GM10266 (cell line): ENCODE measurements at regions not wholly inside any gene's neighbourhood (a gene's known extent, or its start where the extent isn't known, plus 50 kb on each side); places are given as distances from the start of the nearest gene placed in this dataset.

Source experiments
- DNase-seq: peaks from one replicate; pipeline ENCODE4 v3.0.0; 2012; ENCODE audit errors: extremely low spot score
- TF ChIP-seq, protein P1 (sequence below): IDR thresholded peaks from 2 replicates; pipeline ENCODE4 v1.5.1; 2012; ENCODE audit warnings: mild to moderate bottlenecking, low read depth; ENCODE audit not compliant: control insufficient read depth, insufficient read depth; ENCODE audit errors: missing control alignments

DNA sequence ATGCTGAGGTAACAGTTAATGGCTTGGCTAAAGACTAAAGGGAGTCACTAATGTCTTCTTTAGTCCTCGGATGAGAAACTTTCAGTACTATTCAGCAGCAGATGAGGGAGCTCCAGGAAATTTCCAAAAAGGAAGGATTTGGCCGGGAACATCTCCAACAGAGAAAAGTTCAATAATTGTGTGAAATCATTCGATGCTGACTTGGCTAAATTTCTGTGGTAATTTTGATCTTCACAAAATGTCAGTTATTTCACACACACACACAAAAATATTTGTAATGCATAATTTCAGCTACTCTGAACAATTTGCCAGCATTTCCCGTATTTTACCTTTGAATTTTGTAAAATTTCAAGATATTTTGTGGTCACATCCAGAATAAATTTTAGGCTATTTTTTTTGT lies 462.8 kb upstream of the MDFIC2 start:
- DNase-seq, result no peak
- TF ChIP-seq, protein P1, sequence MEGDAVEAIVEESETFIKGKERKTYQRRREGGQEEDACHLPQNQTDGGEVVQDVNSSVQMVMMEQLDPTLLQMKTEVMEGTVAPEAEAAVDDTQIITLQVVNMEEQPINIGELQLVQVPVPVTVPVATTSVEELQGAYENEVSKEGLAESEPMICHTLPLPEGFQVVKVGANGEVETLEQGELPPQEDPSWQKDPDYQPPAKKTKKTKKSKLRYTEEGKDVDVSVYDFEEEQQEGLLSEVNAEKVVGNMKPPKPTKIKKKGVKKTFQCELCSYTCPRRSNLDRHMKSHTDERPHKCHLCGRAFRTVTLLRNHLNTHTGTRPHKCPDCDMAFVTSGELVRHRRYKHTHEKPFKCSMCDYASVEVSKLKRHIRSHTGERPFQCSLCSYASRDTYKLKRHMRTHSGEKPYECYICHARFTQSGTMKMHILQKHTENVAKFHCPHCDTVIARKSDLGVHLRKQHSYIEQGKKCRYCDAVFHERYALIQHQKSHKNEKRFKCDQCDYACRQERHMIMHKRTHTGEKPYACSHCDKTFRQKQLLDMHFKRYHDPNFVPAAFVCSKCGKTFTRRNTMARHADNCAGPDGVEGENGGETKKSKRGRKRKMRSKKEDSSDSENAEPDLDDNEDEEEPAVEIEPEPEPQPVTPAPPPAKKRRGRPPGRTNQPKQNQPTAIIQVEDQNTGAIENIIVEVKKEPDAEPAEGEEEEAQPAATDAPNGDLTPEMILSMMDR, result no peak

DNA sequence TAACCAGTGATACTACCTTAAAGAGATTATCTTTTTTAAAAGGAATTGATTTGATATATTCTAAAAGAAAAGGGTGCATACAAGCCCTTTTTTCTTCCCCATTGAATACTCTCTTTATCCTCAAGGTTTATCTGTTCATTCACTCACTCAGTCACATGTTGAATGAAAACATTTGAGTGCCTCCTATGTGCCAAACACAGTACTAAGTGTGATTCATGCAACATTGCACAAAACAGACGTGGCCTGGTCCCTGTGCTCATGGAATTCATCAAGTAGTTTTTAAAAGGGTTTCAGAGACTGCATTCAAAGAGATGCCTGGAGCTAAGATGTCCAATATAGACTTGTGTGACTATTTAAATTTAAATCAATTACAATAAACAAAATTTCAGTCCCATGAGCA lies 462.2 kb upstream of the MDFIC2 start:
- DNase-seq, result no peak
- TF ChIP-seq, protein P1, result no peak

DNA sequence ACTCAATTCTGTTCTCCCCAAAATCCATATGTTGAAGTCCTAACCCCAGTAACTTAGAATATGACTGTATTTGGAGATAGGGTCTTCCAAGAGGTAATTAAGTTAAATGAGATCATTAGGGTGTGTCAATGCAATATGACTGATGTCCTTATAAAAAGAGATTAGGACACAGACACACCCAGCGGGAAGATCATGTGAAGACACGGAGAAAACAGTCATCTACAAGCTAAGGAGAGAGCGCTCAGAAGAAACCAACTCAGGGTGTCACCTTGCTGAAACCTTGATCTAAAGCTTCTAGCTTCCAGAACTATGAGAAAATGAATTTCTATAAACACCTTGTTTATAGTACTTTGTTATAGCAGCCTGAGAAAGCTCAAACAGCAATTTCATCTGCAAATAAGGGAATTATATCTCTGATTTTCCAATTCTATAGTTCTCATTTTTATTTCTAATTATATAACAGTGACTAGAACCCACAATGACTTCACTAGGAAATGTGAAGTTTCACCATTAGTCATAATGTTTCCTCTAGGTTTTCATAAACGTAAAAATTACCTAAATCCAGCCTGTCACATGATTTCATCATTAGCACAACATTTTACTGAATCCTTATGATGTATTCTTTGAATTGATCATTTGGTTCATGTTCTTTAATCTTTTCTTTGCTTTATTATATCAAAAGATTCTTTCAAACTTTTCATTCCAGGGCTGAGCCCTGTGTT lies 459.1 kb upstream of the MDFIC2 start:
- DNase-seq, result no peak
- TF ChIP-seq, protein P1, result no peak

DNA sequence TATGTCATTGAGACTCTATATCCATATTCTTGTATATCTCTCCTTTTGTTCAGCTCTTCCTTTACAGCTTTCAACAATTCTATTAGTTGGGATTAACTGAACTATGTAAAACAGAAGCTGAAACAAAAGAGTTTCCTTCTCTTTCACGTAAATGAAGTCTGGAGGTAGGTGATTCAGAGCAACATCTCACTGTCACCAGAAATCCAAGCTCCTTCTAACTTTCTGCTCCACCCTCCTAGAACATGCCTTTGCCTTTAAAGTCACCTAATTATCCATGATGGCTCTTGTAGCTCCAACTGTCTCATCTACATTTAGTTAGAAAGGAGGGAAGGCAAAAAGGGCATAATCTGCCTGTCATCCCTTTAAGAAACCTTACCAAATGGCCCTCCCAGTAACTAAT lies 458.2 kb upstream of the MDFIC2 start:
- no peak for DNase-seq
- TF ChIP-seq, protein P1, result no peak

DNA sequence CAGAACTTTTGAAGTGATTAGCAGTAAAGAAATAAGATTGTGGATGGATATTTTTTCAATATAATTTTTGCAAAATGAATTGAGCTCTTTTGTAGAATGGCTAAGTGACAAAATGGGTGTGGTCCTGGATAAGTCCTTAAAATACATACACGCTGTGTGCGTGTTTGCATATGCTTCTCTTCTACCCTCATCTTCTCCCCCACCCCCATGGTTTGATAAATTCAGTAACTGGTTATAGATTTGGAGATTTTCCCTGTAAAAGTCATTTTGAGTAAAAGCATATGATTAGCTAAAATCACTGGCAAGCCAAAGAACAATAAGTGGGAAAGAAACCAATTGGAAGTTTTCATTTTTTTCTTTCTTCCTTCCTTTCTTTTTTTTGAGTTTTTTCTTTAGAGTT lies 453.9 kb upstream of the MDFIC2 start:
- TF ChIP-seq, protein P1, result no peak

DNA sequence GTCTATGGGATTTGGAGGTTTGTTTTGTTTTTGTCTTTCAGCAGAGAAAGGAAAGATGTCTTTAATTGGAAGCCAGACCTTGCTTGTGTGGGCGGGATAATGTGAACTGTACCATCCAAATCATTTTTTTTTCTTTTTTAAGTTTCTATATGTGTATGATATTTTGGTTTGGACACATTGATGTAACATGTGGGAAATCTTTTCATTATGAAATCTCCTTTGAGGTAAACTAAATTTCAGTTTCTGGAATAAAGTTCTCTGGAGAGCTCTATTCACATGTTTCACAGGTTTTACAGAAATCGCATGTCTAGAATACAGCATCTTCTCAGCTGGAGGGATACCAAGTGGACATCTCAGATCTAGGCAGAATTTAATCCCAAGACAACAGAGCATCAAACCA lies 451.5 kb upstream of the MDFIC2 start:
- TF ChIP-seq, protein P1, result no peak
- no peak for DNase-seq

More for the DNA sequence above, 453.9 kb upstream of the MDFIC2 start:
- DNase-seq, result no peak

DNA sequence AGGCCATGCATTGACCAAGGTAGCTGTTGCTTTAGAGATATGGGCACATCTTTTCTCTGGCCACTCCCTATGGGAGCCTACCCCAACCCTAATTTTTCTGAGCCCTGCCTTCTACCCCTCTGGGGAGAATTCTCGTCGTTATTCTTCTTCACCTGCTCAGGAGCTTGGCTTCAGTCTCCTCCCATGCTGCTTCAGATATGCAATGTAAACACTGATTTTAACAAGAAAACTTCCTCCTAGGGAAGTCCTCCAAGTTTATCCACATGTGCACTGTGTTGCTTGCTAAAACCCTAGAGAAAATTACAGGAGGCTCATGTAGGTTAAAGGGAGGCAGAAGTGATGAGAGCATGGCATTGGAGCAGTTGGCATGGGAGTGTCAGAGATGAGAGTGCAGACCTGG lies 445.2 kb upstream of the MDFIC2 start:
- DNase-seq, result no peak

More for the DNA sequence above, 445.2 kb upstream of the MDFIC2 start:
- TF ChIP-seq, protein P1, result no peak
